K562 (cell line): ENCODE measurements at regions not wholly inside any gene's neighbourhood (a gene's known extent, or its start where the extent isn't known, plus 50 kb on each side); places are given as distances from the start of the nearest gene placed in this dataset.

Experiments used
- ATAC-seq: fragments of 200-7000 bp; cut with Tn5 transposase; 3 replicates; pipeline ENCODE4 v1.9.1; 2020; ENCODE audit warnings: moderate library complexity
- BruUV-seq: library from RNA; stranded (reverse); fragments of 400-500 nt; replicated peaks from 2 replicates; lab custom pipeline; 2021; lab: Mats Ljungman, UMichigan
- CTCF ChIA-PET: fragments of 300-600 bp; formaldehyde crosslinking; extraction: SDS; loops from one replicate; lab custom pipeline; 2021; ENCODE audit warnings: low intra/inter-chr PET ratio; lab: Yijun Ruan, JAX
- POLR2A ChIA-PET: fragments of 300-600, 350-650 bp; sonication (Branson Sonifier 250); formaldehyde crosslinking; extraction: SDS; loops from one replicate; lab custom pipeline; 2021; ENCODE audit warnings: antibody characterized with exemption, inconsistent platforms; lab: Yijun Ruan, JAX
- DNase-seq, 4 experiments: peaks; one replicate each; pipeline versions ENCODE4 v3.0.0 to v3.0.0-alpha.2; 2011 to 2018; ENCODE audit warnings: low spot score in 3 of 4, mixed read lengths in 3 of 4; ENCODE audit errors: extremely low read depth in 1 of 4
- FAIRE-seq: peaks from 2 replicates; lab custom pipeline; 2011; peaks lifted over from hg19 to GRCh38; lab: Jason Lieb, UNC
- H2AFZ ChIP-seq: 2 replicates; pipeline ENCODE4 v1.6.0; 2011; ENCODE audit warnings: low read depth, low read length, control low read depth, inconsistent platforms
- H3K27ac ChIP-seq: fragments of 200-600 bp; 3 replicates; pipeline ENCODE4 v1.8.0; 2011; ENCODE audit warnings: low read depth, mild to moderate bottlenecking, control low read depth, inconsistent platforms, low read length, moderate library complexity, mixed read lengths; ENCODE audit errors: extremely low read depth
- H3K27me3 ChIP-seq, 2 experiments: fragments of 300-600 bp in 1 of 2; 2 replicates in 1 of 2; 3 replicates in 1 of 2; pipeline versions ENCODE4 v1.6.0 to v1.8.0; 2011; ENCODE audit warnings: inconsistent platforms in 2 of 2, low read length in 2 of 2, mild to moderate bottlenecking in 1 of 2, mixed read lengths in 1 of 2, moderate library complexity in 1 of 2; ENCODE audit not compliant: control insufficient read depth in 2 of 2, insufficient read depth in 2 of 2
- H3K36me3 ChIP-seq: fragments of 300-600 bp; 3 replicates; pipeline ENCODE4 v1.8.0; 2011; ENCODE audit warnings: mild to moderate bottlenecking, low read length, inconsistent platforms; ENCODE audit not compliant: control insufficient read depth, insufficient read depth
- H3K4me1 ChIP-seq, 2 experiments: fragments of 200-600 bp in 1 of 2; replicated peaks in 1 of 2; 2 replicates in 1 of 2; 3 replicates in 1 of 2; pipeline versions ENCODE4 v1.5.1 to v1.8.0; 2011; ENCODE audit warnings: inconsistent platforms in 2 of 2, low read length in 2 of 2, mild to moderate bottlenecking in 1 of 2, mixed read lengths in 1 of 2, moderate library complexity in 1 of 2; ENCODE audit not compliant: control insufficient read depth in 2 of 2, insufficient read depth in 2 of 2
- H3K4me2 ChIP-seq: 2 replicates; pipeline ENCODE4 v1.6.1; 2011; ENCODE audit warnings: low read length, control low read depth, inconsistent platforms, mixed read lengths; ENCODE audit not compliant: insufficient read depth
- H3K4me3 ChIP-seq: fragments of 200-600 bp; sonication (generic), shearing (Covaris generic); 2 replicates; pipeline ENCODE4 v1.5.1; 2016; ENCODE audit warnings: control low read depth, inconsistent platforms
- H3K79me2 ChIP-seq: fragments of 200-600 bp; 3 replicates; pipeline ENCODE4 v1.8.0; 2011; ENCODE audit warnings: low read length, inconsistent platforms; ENCODE audit not compliant: control insufficient read depth, insufficient read depth
- H3K9ac ChIP-seq, 2 experiments: 2 replicates each; pipeline versions ENCODE4 v1.6.0 to v1.6.1; 2011; ENCODE audit warnings: low read depth in 2 of 2, low read length in 2 of 2, control low read depth in 1 of 2, inconsistent platforms in 1 of 2, mild to moderate bottlenecking in 1 of 2, mixed read lengths in 1 of 2; ENCODE audit not compliant: insufficient read depth in 1 of 2
- H3K9me1 ChIP-seq: one replicate; pipeline ENCODE4 v1.6.0; 2011; ENCODE audit warnings: inconsistent platforms, mild to moderate bottlenecking, low read length, moderate library complexity; ENCODE audit not compliant: control insufficient read depth, insufficient read depth
- H3K9me3 ChIP-seq: replicated peaks from 2 replicates; pipeline ENCODE4 v1.5.1; 2011; ENCODE audit warnings: low read depth, low read length, inconsistent platforms; ENCODE audit not compliant: control insufficient read depth, insufficient read depth
- H4K20me1 ChIP-seq: replicated peaks from 2 replicates; pipeline ENCODE4 v1.6.1; 2011; ENCODE audit warnings: low read length, inconsistent platforms, mixed read lengths; ENCODE audit not compliant: control insufficient read depth, insufficient read depth
- DPF2 ChIP-seq: fragments of 450-650 bp; IDR thresholded peaks from 2 replicates; pipeline ENCODE4 v1.6.1; 2016
- GTF2F1 ChIP-seq: IDR thresholded peaks from 2 replicates; pipeline ENCODE4 v1.6.1; 2011; ENCODE audit warnings: low read depth, low read length, improper control_type of control experiment
- HDAC3 ChIP-seq: fragments of 450-650 bp; IDR thresholded peaks from 2 replicates; pipeline ENCODE4 v1.6.1; 2018; ENCODE audit warnings: borderline replicate concordance, mild to moderate bottlenecking, moderate library complexity; ENCODE audit not compliant: partially characterized antibody
- HMGXB4 ChIP-seq: sonication (generic); formaldehyde crosslinking; IDR thresholded peaks from 2 replicates; pipeline ENCODE4 v1.8.1; 2023; ENCODE audit warnings: mild to moderate bottlenecking, missing genetic modification reagents
- KLF10 ChIP-seq: fragments of 250-450 bp; sonication (Bioruptor Pico); IDR thresholded peaks from 2 replicates; pipeline ENCODE4 v1.6.1; 2021; ENCODE audit warnings: matching md5 sums
- MIER1 ChIP-seq: fragments of 450-650 bp; IDR thresholded peaks from 2 replicates; pipeline ENCODE4 v1.6.1; 2016; ENCODE audit warnings: antibody characterized with exemption, mild to moderate bottlenecking, low read depth
- PKNOX1 ChIP-seq: fragments of 450-650 bp; IDR thresholded peaks from 2 replicates; pipeline ENCODE4 v1.6.1; 2016
- PML ChIP-seq: IDR thresholded peaks from 2 replicates; pipeline ENCODE4 v1.6.1; 2012; ENCODE audit warnings: low read length, inconsistent platforms
- ZNF274 ChIP-seq: IDR thresholded peaks from 2 replicates; pipeline ENCODE4 v1.6.1; 2011; ENCODE audit warnings: low read depth, mild to moderate bottlenecking, low read length, moderate library complexity, borderline replicate concordance
- ZNF354B ChIP-seq: fragments of 250-450 bp; sonication (Bioruptor Pico); IDR thresholded peaks from 2 replicates; pipeline ENCODE4 v1.4.0; 2020
- WGBS: fragments of 100-300 bp; shearing (Covaris generic); methylation state at CpG from one replicate; pipeline ENCODE4 v1.1.6; 2016; ENCODE audit warnings: low coverage, mixed read lengths; ENCODE audit not compliant: insufficient coverage; ENCODE audit errors: missing lambda C conversion rate; 5-methylcytosine and 5-hydroxymethylcytosine counted together
- in situ Hi-C: fragments of 300-500 bp; cut with MboI; formaldehyde crosslinking; loops from 4 replicates; pipeline ENCODE4 v1.15.0; 2018; ENCODE audit warnings: inconsistent platforms, mixed read lengths
- intact Hi-C: fragments of 100-400 bp; cut with micrococcal nuclease; formaldehyde crosslinking; loops from 2 replicates; pipeline ENCODE4 v1.14.2; 2022

GRCh38 chr10:125266966-125267365 is 106.6 kb upstream of the CTBP2 start (continued):
- no peak for TF ChIP-seq HMGXB4 (CRISPR knock-in tag)

- H2AFZ ChIP-seq, result no peak overlapping the region
- POLR2A ChIA-PET, result interaction anchor here (0.6 to 1.0 kb wide), 2 partner anchors 59 to 464 kb away, joined by 3 read pairs; no protein-coding TSS in a partner anchor
- H3K27ac ChIP-seq, result no peak overlapping the region
- no peak overlapping the region for H3K9ac ChIP-seq
- no peak for TF ChIP-seq PML
- no peak for TF ChIP-seq ZNF274
- TF ChIP-seq GTF2F1, result no peak
- no peak for TF ChIP-seq KLF10
- TF ChIP-seq MIER1, result no peak
- no peak for TF ChIP-seq DPF2
- no peak for TF ChIP-seq ZNF354B
- no peak for TF ChIP-seq PKNOX1
- no peak for TF ChIP-seq HDAC3
- TF ChIP-seq, all 486 proteins: peak for 0
- no peaks in the 10 kb centered on the region for H4K20me1 ChIP-seq
- no peaks in the 10 kb centered on the region for H3K9me3 ChIP-seq
- no peaks in the 10 kb centered on the region for H3K9me1 ChIP-seq
- CTCF ChIA-PET, result no interaction called here
- H3K4me3 ChIP-seq, result no peak overlapping the region
- no peak for DNase-seq
- H3K79me2 ChIP-seq, result no peaks in the 10 kb centered on the region
- H3K27me3 ChIP-seq, result peaks cover 4 to 46% of the 10 kb centered on the region in 2 experiments; a peak in 4 of 5 replicates
- in situ Hi-C loops (no loop called here), intact Hi-C loops (no loop called here)
- H3K4me2 ChIP-seq, result no peak overlapping the region
- WGBS, result 0% methylated on average over 11 of the region's 14 CpGs
- no peak for FAIRE-seq
- no peaks in the 10 kb centered on the region; a peak in 1 of 5 replicates for H3K4me1 ChIP-seq
- no peak for ATAC-seq
- BruUV-seq, result no TSS peak
- no peaks in the 10 kb centered on the region for H3K36me3 ChIP-seq
Measured at GRCh38 chr10:125266541-125266940, 106.2 kb upstream of the CTBP2 start.
